ENCODE measurements at regions not wholly inside any gene's neighbourhood (a gene's known extent, or its start where the extent isn't known, plus 50 kb on each side); places are given as distances from the start of the nearest gene placed in this dataset.

DNA sequence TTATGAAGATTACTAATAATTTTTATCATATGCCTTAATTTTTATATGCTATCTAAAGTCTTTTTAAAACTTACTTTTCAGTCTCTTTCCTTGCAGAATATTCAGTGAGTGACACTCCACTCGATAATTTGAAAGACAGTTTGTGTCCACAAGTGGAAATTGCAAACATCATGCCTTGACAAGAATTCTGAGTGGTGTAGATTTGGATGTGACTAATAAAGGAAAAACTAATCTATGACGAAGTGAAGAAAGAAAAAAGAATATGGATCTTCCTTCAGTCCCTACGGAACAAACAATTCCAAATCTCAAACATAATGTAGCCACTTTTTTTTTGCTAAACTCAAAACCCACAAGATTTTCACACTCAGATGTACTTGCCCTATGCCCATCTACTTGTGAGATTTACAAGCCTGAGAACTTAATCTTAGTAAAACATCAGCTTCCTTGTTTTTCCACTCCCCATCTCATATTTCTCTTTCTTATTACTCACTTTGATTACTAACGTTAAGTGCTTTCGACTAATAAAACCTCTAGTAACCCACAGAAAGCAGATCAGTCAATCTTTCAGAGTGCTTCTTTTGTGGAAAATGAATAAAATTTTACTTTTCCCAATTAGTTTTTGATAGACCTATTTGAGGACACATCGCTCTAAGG is 1155.8 kb downstream of the GRIK2 start:
- no peak for DNase-seq (ENCODE audit: low read depth)
- no peak overlapping the region for H3K4me3 ChIP-seq (ENCODE audit: low read depth, low read length)
- TF ChIP-seq, protein P1, sequence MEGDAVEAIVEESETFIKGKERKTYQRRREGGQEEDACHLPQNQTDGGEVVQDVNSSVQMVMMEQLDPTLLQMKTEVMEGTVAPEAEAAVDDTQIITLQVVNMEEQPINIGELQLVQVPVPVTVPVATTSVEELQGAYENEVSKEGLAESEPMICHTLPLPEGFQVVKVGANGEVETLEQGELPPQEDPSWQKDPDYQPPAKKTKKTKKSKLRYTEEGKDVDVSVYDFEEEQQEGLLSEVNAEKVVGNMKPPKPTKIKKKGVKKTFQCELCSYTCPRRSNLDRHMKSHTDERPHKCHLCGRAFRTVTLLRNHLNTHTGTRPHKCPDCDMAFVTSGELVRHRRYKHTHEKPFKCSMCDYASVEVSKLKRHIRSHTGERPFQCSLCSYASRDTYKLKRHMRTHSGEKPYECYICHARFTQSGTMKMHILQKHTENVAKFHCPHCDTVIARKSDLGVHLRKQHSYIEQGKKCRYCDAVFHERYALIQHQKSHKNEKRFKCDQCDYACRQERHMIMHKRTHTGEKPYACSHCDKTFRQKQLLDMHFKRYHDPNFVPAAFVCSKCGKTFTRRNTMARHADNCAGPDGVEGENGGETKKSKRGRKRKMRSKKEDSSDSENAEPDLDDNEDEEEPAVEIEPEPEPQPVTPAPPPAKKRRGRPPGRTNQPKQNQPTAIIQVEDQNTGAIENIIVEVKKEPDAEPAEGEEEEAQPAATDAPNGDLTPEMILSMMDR (IDR thresholded peaks at IDR 0.05; ENCODE audit: control insufficient read depth, extremely low read depth, insufficient read depth): no peak

DNA sequence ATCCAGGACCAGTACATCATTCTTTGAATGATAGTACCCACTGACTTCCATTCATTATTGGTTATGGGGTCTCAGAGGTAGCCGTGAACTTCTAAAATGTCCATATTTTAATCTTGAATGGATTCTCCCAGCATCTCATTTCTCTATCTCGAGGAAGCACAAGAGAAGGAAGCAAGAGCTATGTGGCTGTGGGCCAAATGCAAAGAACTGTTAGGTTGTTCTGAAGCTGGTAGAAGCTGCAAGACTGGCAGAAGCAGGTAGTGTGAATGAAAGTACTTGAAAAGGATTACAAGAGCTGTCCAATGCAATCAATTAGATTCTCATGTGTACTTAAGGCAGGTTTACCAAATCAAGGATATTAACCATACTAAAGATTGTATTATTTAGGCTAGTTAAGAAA is 1131.8 kb downstream of the GRIK2 start:
- DNase-seq (ENCODE audit: low read depth): no peak
- no peak overlapping the region for H3K4me3 ChIP-seq (ENCODE audit: low read depth, low read length)
- TF ChIP-seq, protein P1 (IDR thresholded peaks at IDR 0.05; ENCODE audit: control insufficient read depth, extremely low read depth, insufficient read depth): no peak

DNA sequence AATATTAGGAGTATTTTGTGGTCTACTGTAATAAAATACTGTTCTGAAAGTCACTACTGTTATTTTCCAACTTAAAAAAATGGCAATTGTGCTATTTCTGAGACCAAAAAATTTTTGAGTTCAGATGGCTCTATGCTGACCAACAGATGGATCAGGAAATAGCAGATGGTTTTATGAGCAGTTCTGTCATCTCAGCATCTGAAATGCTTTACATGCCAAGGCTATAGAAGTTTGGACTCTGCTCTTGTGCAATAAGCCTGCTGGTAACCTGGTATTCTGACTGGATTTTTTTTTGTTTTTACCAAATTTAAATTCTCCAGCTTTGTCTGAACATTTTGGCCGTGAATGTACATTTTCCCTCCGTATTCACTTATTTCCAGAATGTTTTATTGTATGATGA is 1127.5 kb downstream of the GRIK2 start:
- no peak for DNase-seq (ENCODE audit: low read depth)
- TF ChIP-seq, protein P1 (IDR thresholded peaks at IDR 0.05; ENCODE audit: control insufficient read depth, extremely low read depth, insufficient read depth): no peak
- H3K4me3 ChIP-seq (ENCODE audit: low read depth, low read length): no peak overlapping the region

DNA sequence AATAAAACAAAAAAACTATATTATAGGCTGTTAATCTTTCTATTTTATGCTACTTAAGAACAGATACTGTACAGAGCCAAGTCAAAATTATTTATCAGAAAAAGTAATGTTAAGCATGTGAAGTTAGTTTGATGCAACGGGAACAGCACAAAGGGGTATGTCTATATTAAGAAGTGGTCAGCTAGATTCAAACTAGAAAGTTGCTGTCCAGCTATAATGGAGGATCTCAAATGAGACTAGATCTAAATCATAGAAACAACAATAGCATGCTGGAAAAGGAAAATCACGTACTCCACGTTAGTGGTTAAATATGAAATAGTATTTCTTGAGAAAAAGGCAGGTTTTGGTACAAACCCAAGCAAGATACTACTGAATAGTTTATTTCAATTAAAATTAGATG is 1124.0 kb downstream of the GRIK2 start:
- DNase-seq (ENCODE audit: low read depth): no peak
- no peak overlapping the region for H3K4me3 ChIP-seq (ENCODE audit: low read depth, low read length)
- TF ChIP-seq, protein P1 (IDR thresholded peaks at IDR 0.05; ENCODE audit: control insufficient read depth, extremely low read depth, insufficient read depth): no peak

DNA sequence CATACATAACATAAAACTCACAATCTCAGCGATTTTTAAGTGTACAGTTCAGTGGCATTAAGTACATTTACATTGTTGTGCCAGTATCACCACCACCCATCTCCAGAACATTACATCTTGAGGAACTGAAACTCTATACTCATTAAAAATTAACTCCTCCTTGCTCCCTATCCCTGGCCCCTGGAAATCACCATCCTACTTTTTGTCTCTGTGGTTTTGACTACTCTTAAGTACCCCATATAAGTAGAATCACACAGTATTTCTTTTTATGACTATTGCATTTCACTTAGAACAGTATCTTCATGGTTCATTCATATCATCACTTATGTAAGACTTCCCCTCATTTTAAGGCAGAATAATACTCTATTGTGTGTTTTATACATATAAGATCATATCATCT is 1108.1 kb downstream of the GRIK2 start:
- TF ChIP-seq, protein P1 (IDR thresholded peaks at IDR 0.05; ENCODE audit: control insufficient read depth, extremely low read depth, insufficient read depth): no peak
- DNase-seq (ENCODE audit: low read depth): no peak
- H3K4me3 ChIP-seq (ENCODE audit: low read depth, low read length): no peak overlapping the region

DNA sequence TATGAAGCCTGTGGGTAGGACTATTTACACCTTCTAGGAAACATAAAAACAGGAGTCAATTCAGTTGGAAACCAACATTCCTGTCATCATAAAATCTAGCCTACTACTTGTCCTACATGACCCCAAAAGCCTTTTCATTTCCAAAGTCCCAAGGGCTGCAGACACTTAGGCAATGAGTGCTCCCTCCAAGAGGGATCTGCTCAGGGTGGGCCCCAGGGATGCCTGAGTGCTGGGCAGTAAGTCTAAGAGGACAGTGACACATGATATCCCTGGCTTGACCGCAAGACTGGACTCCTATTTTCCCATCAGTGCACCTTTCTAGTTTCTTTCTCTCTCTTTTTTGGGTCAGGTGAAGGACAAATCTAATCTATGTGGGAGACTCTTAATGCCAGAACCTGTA is 1101.3 kb downstream of the GRIK2 start:
- TF ChIP-seq, protein P1 (IDR thresholded peaks at IDR 0.05; ENCODE audit: control insufficient read depth, extremely low read depth, insufficient read depth): no peak

DNA sequence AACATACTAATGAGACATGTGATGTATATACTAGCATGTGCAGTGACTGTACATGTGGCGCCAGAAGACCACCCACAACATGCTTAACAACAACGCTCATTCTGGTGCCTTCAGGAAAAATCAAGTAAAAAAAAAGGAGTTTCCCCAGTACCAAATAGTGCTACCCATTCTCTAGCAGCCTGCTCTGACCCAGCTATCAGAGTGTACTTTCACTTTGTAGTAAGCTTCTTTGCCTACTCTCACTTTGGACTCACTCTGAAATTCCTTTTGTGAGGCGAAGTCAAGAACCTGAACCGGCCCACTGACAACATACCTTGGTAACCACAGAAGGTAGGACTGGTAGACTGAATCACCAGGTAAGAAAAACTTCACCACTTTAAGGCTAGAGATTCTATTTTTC is 1100.0 kb downstream of the GRIK2 start:
- no peak for DNase-seq (ENCODE audit: low read depth)
- TF ChIP-seq, protein P1 (IDR thresholded peaks at IDR 0.05; ENCODE audit: control insufficient read depth, extremely low read depth, insufficient read depth): no peak
- H3K4me3 ChIP-seq (ENCODE audit: low read depth, low read length): no peak overlapping the region

More for the DNA sequence above, 1101.3 kb downstream of the GRIK2 start:
- DNase-seq (ENCODE audit: low read depth): no peak
- no peak overlapping the region for H3K4me3 ChIP-seq (ENCODE audit: low read depth, low read length)

Measured in LNCaP clone FGC (cell line).